Stomach smooth muscle (tissue), 2 donors: ENCODE measurements at regions not wholly inside any gene's neighbourhood (a gene's known extent, or its start where the extent isn't known, plus 50 kb on each side); places are given as distances from the start of the nearest gene placed in this dataset.
"Not testable (repeated sequence)": the region's sequence is repeated elsewhere in the genome, so short reads cannot be mapped to it uniquely, and the experiment has no call there.

ENCODE experiments used
- H3K27ac ChIP-seq: one replicate; pipeline ENCODE4 v1.7.0; 2013; ENCODE audit warnings: mild to moderate bottlenecking, low read length, inconsistent platforms
- H3K27me3 ChIP-seq, 2 donors: one replicate each; pipeline ENCODE4 v1.7.0; 2013; ENCODE audit warnings: low read length in 2 of 2; ENCODE audit not compliant: insufficient read depth in 2 of 2, control insufficient read depth in 1 of 2
- H3K36me3 ChIP-seq, 2 donors: one replicate each; pipeline ENCODE4 v1.7.0; 2013; ENCODE audit warnings: low read length in 2 of 2; ENCODE audit not compliant: control insufficient read depth in 2 of 2, insufficient read depth in 2 of 2
- H3K4me1 ChIP-seq: one replicate; pipeline ENCODE4 v1.7.0; 2013; ENCODE audit warnings: low read length; ENCODE audit not compliant: control insufficient read depth, insufficient read depth
- H3K4me3 ChIP-seq, 2 donors: one replicate each; pipeline ENCODE4 v1.7.0; 2013; ENCODE audit warnings: low read length in 2 of 2
- H3K9ac ChIP-seq, 2 donors: one replicate each; pipeline ENCODE4 v1.7.0; 2013; ENCODE audit warnings: low read length in 2 of 2, mild to moderate bottlenecking in 1 of 2
- H3K9me3 ChIP-seq, 2 donors: one replicate each; pipeline ENCODE4 v1.7.0; 2013; ENCODE audit warnings: low read length in 2 of 2; ENCODE audit not compliant: control insufficient read depth in 2 of 2
- donor health status: healthy.
- donor health status: Pancreatic carcinoma.

DNA sequence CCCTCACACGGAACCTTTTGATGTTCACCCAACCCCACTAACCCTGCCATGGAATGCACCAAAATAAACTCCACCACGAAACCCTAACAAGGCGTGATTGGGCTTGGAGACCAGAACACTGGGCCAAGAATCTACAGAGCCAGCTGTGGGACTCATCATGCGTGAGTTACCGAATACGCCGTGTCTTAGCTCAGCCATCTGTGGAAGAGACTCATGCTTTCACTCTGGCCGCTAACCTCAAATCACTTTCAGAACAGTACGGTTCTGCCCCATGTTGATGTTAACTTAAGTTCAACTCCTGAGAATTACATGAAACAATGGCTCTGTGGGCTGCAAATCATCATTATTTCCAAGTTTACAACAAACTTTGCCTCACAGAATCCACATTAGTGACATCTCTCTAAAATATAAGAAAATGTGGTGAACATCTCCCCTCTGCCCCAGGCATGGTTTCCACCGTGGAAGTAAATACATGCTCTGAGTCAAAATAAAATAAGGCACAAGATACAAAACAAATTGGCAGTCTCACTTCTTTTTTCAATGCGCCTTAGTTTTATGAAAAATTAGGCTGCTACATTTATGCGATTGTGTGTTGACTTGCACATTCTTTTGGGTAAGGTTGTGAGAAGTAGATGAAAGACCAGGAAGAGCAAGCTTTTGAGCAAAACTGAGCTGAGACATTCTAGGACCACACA, 308.9 kb upstream of the EXOC2 start:
- H3K27ac ChIP-seq, result no peak overlapping the region
- no peak overlapping the region for H3K9ac ChIP-seq
- H3K4me1 ChIP-seq, result no peaks in the 10 kb centered on the region
- H3K4me3 ChIP-seq, result no peak overlapping the region
- H3K9me3 ChIP-seq, result no peaks in the 10 kb centered on the region
- H3K27me3 ChIP-seq, result no peaks in the 10 kb centered on the region
- H3K36me3 ChIP-seq, result no peaks in the 10 kb centered on the region

- Histone ChIP-seq H3K9me3 (no peaks in the 10 kb centered on the region), H3K27ac (no peak overlapping the region), H3K36me3 (no peaks in the 10 kb centered on the region), H3K27me3 (peaks cover 0 to 2% of the 10 kb centered on the region in 2 donors), H3K9ac (no peak overlapping the region), H3K4me1 (no peaks in the 10 kb centered on the region), H3K4me3 (no peak overlapping the region)
Observed at GRCh38 chr6:999552-999951, 306.6 kb upstream of the EXOC2 start.

GRCh38 chr6:998551-998950, 305.6 kb upstream of the EXOC2 start:
- Histone ChIP-seq H3K9me3 (no peaks in the 10 kb centered on the region), H3K27ac (no peak overlapping the region), H3K9ac (no peak overlapping the region), H3K4me1 (no peaks in the 10 kb centered on the region), H3K27me3 (peaks cover 0 to 2% of the 10 kb centered on the region in 2 donors), H3K36me3 (no peaks in the 10 kb centered on the region), H3K4me3 (no peak overlapping the region)

DNA sequence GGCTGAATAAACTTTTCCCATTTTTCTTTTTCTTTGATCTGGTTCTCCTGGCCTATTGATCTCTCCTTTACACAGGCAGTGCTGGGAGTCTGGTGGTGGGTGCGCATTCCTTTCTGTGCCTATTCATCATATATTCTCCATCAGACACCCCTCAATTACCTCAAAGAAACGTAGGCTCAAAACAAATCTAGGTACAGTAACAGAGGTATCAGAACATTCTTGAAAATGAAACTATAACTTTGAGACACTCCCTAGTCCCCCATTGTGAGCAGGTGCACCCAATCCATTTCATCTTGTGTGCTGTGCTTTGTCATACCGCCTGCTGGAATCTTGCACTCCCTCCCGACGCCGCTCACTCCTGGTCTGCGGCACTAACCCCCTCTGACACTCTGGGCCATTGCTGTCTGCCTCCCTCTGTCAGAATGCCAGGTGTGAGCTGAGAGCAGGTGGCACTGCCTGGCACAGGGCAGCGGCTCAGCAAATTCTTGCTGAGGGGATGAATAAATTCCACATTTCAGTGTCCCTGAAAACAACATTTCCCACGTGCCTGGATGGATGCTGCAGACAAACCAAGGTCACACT, 303.4 kb upstream of the EXOC2 start:
- H3K36me3 ChIP-seq, result no peaks in the 10 kb centered on the region
- no peaks in the 10 kb centered on the region for H3K4me1 ChIP-seq
- no peak overlapping the region for H3K27ac ChIP-seq
- peaks cover 0 to under 1% of the 10 kb centered on the region in 2 donors for H3K9me3 ChIP-seq
- H3K27me3 ChIP-seq, result peaks cover 0 to 2% of the 10 kb centered on the region in 2 donors
- no peak overlapping the region for H3K4me3 ChIP-seq
- H3K9ac ChIP-seq, result no peak overlapping the region

GRCh38 chr6:991192-991591, 298.3 kb upstream of the EXOC2 start:
- no peaks in the 10 kb centered on the region for H3K36me3 ChIP-seq
- no peak overlapping the region for H3K27ac ChIP-seq
- H3K9me3 ChIP-seq, result peaks cover 0 to 8% of the 10 kb centered on the region in 2 donors
- H3K27me3 ChIP-seq, result peaks cover 0 to 2% of the 10 kb centered on the region in 2 donors
- no peak overlapping the region for H3K4me3 ChIP-seq
- no peak overlapping the region for H3K9ac ChIP-seq
- H3K4me1 ChIP-seq, result no peaks in the 10 kb centered on the region

- H3K4me3 ChIP-seq, result no peak overlapping the region
- no peaks in the 10 kb centered on the region for H3K36me3 ChIP-seq
- H3K9ac ChIP-seq, result no peak overlapping the region
- no peaks in the 10 kb centered on the region for H3K4me1 ChIP-seq
- H3K9me3 ChIP-seq, result no peaks in the 10 kb centered on the region
- H3K27me3 ChIP-seq, result no peaks in the 10 kb centered on the region
- H3K27ac ChIP-seq, result no peak overlapping the region
Observed at GRCh38 chr6:984031-984430, 291.1 kb upstream of the EXOC2 start.

DNA sequence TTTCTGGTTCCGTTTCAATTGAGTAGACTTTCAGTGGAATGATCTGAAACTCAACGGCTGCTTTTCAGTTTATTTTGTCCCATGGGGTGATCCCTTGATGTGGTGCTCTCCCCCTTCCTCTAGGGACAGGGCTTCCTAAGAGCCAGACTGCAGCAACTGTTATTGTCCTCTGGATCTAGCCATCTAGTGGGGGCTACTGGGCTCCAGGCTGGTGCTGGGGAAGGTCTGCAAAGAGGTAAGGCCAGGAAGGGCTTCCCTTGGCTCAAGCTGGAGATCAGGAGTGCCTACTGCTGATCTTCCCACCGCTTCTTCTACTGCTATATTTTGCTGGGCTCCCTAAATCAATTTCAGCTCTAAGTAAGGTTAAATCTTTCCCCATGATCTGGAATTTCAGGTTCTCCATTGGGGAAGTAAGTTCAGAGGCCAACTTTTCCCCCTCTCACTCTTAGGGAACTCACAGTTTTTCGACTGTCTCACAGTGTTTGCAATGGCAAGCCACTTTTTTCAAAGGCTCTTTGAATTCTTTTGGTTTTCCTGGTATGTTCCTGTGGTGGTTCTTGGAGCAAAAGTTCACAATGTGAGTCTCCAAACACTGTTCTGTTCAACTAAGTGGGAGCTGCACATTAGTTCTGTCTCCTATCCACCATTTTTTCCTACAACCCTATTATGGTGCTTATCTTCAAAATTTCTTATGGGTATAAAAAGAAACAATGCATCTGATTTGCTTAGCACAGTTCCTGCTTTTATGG, 286.2 kb upstream of the EXOC2 start:
- no peaks in the 10 kb centered on the region for H3K27me3 ChIP-seq
- no peaks in the 10 kb centered on the region for H3K9me3 ChIP-seq
- no peaks in the 10 kb centered on the region for H3K36me3 ChIP-seq
- H3K4me1 ChIP-seq, result no peaks in the 10 kb centered on the region
- no peak overlapping the region for H3K9ac ChIP-seq
- H3K27ac ChIP-seq, result no peak overlapping the region
- H3K4me3 ChIP-seq, result no peak overlapping the region

GRCh38 chr6:977226-977625, 284.3 kb upstream of the EXOC2 start:
- not testable (repeated sequence) for H3K9ac ChIP-seq, H3K27ac ChIP-seq, H3K36me3 ChIP-seq, H3K9me3 ChIP-seq, H3K27me3 ChIP-seq, H3K4me3 ChIP-seq, H3K4me1 ChIP-seq

DNA sequence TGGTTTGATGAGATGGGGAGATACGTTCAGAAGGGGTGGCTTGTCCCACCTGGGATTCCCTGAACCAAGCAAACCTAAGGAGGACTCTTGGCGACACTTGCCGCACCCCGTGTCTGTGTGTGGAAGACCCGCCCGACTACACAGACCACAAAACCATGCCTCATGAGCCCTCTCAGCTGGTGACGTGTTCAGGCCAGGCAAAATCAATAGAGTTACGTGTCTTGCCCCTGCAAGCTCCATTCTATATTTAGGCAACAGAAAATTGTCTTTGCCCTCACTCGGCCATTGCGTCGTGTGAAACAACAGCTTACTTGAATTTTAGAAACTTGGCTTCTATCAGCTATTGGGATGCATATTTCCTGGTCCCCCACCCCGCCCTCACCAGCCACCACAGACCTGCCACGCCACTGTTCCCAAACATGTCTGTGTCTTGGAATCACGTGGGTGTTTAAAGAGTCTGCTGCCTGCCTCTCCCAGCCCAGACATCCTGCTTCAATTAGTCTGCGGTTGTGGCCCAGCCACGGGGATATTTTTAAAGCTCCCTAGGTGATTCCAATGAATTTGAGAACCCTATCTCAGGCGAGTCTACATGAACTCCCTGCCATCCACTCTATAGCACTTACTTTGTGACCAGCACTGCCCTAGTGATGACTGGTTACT, 279.2 kb upstream of the EXOC2 start:
- H3K4me1 ChIP-seq, result no peaks in the 10 kb centered on the region
- H3K27ac ChIP-seq, result no peak overlapping the region
- no peaks in the 10 kb centered on the region for H3K9me3 ChIP-seq
- H3K36me3 ChIP-seq, result no peaks in the 10 kb centered on the region
- no peak overlapping the region for H3K4me3 ChIP-seq
- no peaks in the 10 kb centered on the region for H3K27me3 ChIP-seq
- no peak overlapping the region for H3K9ac ChIP-seq

DNA sequence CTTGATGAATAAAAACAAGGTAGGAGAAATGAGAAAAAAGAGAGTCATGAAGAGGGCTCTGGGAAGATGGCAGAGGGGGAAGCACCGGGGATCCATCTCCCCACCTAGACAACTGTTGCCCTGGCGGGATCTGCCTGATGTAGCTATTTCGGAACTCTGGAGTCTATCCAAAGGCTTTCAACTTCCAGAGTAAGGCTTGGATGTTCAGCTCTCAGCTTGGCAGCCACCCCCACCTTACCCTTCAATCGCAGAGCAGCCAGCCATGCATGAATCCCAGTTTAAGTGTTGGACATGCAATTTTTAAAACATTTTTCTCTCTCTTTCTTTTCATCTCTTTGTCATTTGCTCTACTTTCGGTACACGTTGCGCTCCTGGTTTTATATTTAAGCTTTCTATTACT, 275.9 kb upstream of the EXOC2 start:
- no peak overlapping the region for H3K9ac ChIP-seq
- no peaks in the 10 kb centered on the region for H3K36me3 ChIP-seq
- no peaks in the 10 kb centered on the region for H3K27me3 ChIP-seq
- no peak overlapping the region for H3K4me3 ChIP-seq
- no peak overlapping the region for H3K27ac ChIP-seq
- H3K9me3 ChIP-seq, result no peaks in the 10 kb centered on the region
- no peaks in the 10 kb centered on the region for H3K4me1 ChIP-seq
